Type B pancreatic cell (in vitro differentiated cells): ENCODE measurements at regions not wholly inside any gene's neighbourhood (a gene's known extent, or its start where the extent isn't known, plus 50 kb on each side); places are given as distances from the start of the nearest gene placed in this dataset.

Experiments used
- DNase-seq: peaks from one replicate; pipeline ENCODE4 v3.0.0; 2021; ENCODE audit warnings: mixed read lengths; ENCODE audit not compliant: unreplicated experiment; ENCODE audit errors: extremely low spot score
- H3K27ac Mint-ChIP-seq: 2 replicates; pipeline ENCODE4 v1.8.0; 2021; ENCODE audit warnings: mild to moderate bottlenecking, mixed read lengths
- H3K27me3 Mint-ChIP-seq: 2 replicates; pipeline ENCODE4 v1.8.0; 2021; ENCODE audit warnings: mixed read lengths
- H3K36me3 Mint-ChIP-seq: 2 replicates; pipeline ENCODE4 v1.8.0; 2021; ENCODE audit warnings: mixed read lengths
- H3K4me1 Mint-ChIP-seq: one replicate; pipeline ENCODE4 v1.8.0; 2021; ENCODE audit warnings: mixed read lengths; ENCODE audit not compliant: unreplicated experiment
- H3K4me3 Mint-ChIP-seq: 2 replicates; pipeline ENCODE4 v1.8.0; 2021; ENCODE audit warnings: mild to moderate bottlenecking, mixed read lengths
- H3K9me3 Mint-ChIP-seq: 2 replicates; pipeline ENCODE4 v1.8.0; 2021; ENCODE audit warnings: mixed read lengths
- TF ChIP-seq, protein P1 (sequence below): fragments of 200-600 bp; sonication (generic); conservative IDR thresholded peaks from 2 replicates; pipeline ENCODE4 v1.5.0; 2021; ENCODE audit warnings: antibody characterized with exemption, mild to moderate bottlenecking

- DNase-seq, result no peak
- no peak overlapping the region for H3K4me3 Mint-ChIP-seq
- peaks cover 2% of the 10 kb centered on the region for H3K27me3 Mint-ChIP-seq
- TF ChIP-seq, protein P1, sequence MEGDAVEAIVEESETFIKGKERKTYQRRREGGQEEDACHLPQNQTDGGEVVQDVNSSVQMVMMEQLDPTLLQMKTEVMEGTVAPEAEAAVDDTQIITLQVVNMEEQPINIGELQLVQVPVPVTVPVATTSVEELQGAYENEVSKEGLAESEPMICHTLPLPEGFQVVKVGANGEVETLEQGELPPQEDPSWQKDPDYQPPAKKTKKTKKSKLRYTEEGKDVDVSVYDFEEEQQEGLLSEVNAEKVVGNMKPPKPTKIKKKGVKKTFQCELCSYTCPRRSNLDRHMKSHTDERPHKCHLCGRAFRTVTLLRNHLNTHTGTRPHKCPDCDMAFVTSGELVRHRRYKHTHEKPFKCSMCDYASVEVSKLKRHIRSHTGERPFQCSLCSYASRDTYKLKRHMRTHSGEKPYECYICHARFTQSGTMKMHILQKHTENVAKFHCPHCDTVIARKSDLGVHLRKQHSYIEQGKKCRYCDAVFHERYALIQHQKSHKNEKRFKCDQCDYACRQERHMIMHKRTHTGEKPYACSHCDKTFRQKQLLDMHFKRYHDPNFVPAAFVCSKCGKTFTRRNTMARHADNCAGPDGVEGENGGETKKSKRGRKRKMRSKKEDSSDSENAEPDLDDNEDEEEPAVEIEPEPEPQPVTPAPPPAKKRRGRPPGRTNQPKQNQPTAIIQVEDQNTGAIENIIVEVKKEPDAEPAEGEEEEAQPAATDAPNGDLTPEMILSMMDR, result no peak
- no peak overlapping the region for H3K27ac Mint-ChIP-seq
- H3K36me3 Mint-ChIP-seq, result no peaks in the 10 kb centered on the region
- no peaks in the 10 kb centered on the region for H3K4me1 Mint-ChIP-seq
- no peaks in the 10 kb centered on the region for H3K9me3 Mint-ChIP-seq
These were observed 90.4 kb upstream of the LDB2 start for GRCh38 chr4:16988814-16989213.

- Mint-ChIP-seq H3K27ac (no peak overlapping the region), H3K4me3 (no peak overlapping the region), H3K36me3 (no peaks in the 10 kb centered on the region), H3K4me1 (no peaks in the 10 kb centered on the region), H3K9me3 (no peaks in the 10 kb centered on the region), H3K27me3 (no peaks in the 10 kb centered on the region)
- TF ChIP-seq, protein P1, result no peak
- DNase-seq, result no peak
These were observed 78.6 kb upstream of the LDB2 start for GRCh38 chr4:16977081-16977480.

- Mint-ChIP-seq H3K4me1 (no peaks in the 10 kb centered on the region), H3K9me3 (no peaks in the 10 kb centered on the region), H3K27ac (no peak overlapping the region), H3K4me3 (no peak overlapping the region), H3K27me3 (peaks cover 3% of the 10 kb centered on the region), H3K36me3 (no peaks in the 10 kb centered on the region)
- DNase-seq, result no peak
- TF ChIP-seq, protein P1, result no peak
These were observed 71.3 kb upstream of the LDB2 start for GRCh38 chr4:16969696-16970135.

DNA sequence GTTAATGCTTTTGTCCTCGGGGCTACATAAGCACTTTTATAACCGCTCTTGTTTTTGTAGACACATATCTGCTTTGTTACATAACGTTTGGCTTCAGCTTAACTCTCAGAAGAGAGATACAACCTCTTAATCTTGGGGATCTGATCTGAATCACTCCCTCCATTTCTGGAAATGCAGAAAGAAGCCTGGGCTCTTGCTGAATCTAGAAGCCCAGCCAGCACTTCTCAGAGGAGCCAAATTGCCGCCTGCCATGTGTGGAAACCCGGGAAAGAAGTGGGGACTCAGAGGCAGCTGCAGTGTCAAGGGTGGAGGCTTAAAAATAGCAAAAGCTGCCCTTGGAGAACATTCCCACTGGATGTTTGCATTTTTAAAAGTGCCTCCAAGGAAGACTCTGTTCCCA is 69.3 kb upstream of the LDB2 start:
- no peak overlapping the region for H3K27ac Mint-ChIP-seq
- no peak for DNase-seq
- no peak overlapping the region for H3K4me3 Mint-ChIP-seq
- no peaks in the 10 kb centered on the region for H3K9me3 Mint-ChIP-seq
- TF ChIP-seq, protein P1, result no peak
- peaks cover 3% of the 10 kb centered on the region for H3K27me3 Mint-ChIP-seq
- H3K4me1 Mint-ChIP-seq, result no peaks in the 10 kb centered on the region
- H3K36me3 Mint-ChIP-seq, result no peaks in the 10 kb centered on the region

DNA sequence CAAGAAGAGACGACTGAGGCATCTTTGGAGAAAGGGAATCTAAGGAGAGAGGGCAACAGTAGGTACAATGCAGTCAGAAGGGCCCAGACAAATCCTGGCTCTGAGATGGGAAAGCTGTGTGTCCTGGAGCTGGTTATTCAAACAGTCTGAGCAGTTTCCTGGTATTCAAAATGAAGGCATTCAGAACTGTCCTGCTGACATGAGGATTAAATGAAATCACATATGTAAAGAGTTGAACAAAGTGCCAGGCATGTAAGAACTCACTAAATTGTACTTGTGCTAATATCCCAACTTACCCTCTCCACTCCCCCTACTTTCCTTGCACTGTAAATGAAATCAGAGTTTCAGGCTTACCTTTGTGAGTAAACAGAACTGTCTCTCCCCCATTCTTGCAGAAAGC is 60.9 kb upstream of the LDB2 start:
- Mint-ChIP-seq H3K4me1 (no peaks in the 10 kb centered on the region), H3K36me3 (no peaks in the 10 kb centered on the region), H3K4me3 (no peak overlapping the region), H3K27ac (no peak overlapping the region), H3K9me3 (peaks cover 10% of the 10 kb centered on the region), H3K27me3 (no peaks in the 10 kb centered on the region)
- TF ChIP-seq, protein P1, result no peak
- DNase-seq, result no peak
